HG03103 (cell line): ENCODE measurements at regions not wholly inside any gene's neighbourhood (a gene's known extent, or its start where the extent isn't known, plus 50 kb on each side); places are given as distances from the start of the nearest gene placed in this dataset.

ENCODE experiments used
- ATAC-seq: cut with Tn5 transposase; IDR thresholded peaks from one replicate; pipeline ENCODE4 v1.9.1; 2021; ENCODE audit warnings: low read depth; ENCODE audit not compliant: unreplicated experiment

DNA sequence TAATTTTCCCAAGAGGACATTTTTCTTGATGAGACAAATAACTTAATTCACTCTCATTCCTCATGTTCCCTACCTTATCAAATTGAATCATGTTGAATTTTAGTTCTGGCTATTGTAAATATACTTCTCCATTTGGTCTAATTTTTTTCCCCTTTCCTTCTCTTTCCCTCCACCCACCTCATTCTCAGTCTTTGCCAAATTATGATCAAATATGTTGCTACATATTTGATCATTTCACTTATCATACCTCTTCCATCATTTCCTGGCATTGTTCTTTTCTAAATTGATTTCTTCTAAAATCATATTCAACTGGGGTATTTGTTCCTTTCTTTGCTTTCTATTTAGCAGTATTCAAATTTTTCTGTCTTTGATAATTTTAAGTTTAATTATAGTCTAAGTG lies 52.3 kb downstream of the HDGFL1 start:
- no peak for ATAC-seq

DNA sequence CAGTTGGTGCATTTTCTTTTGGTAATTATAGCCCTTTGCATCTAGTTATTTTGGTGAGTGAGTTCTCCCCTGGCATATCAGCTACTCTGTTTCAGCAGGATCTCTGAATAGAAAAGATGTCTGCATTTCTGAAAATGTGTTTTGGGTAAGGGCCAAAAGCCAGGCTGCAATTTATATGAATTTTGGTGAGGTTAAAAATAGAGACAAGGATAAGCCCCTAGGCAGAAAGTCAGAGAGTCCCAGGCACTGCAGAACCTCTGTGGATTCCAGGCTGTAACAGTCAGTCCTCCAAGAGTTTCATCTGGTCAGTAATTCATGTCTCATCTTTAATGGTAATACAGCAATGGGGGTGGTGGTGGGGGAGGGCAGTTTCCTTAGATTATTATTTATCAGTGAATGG lies 53.0 kb downstream of the HDGFL1 start:
- no peak for ATAC-seq

DNA sequence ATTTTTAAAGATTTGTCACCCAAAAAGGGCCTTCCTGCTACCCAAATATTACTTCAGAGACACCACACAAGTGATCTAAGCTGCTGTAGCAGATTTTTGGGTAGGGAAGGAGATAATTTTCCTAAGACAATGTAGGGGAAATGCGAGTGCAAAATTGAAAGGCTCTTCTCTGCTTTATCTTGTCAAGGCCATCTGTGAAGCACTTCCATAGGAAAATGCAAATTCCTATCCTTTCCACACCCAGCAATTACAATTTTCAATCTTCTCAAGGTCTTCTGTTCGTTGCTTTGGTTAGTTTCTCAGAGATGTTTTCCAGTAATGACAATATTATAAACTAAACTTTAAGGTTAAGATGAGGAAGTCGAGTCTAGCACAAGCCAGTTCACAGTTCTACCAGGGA lies 53.4 kb downstream of the HDGFL1 start:
- no peak for ATAC-seq

DNA sequence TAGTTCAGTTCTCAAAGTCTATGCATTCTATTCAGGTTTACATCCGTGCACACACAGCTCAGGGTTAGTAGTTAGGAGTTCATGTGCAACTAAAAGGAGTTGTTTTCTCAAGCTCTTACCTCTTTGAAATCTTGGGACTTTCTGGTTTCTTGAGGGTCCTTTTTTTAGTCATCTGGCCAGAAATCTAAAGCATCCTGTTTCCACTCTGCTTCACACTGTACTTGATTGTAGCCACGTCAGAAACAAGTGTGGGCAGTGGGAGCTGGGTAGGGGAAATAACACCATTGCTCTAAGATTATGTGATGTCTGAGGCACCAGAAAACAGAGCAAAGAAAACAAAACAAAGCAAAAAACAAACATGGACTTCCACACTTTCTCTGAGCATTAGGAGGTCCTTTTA lies 58.3 kb downstream of the HDGFL1 start:
- no peak for ATAC-seq

DNA sequence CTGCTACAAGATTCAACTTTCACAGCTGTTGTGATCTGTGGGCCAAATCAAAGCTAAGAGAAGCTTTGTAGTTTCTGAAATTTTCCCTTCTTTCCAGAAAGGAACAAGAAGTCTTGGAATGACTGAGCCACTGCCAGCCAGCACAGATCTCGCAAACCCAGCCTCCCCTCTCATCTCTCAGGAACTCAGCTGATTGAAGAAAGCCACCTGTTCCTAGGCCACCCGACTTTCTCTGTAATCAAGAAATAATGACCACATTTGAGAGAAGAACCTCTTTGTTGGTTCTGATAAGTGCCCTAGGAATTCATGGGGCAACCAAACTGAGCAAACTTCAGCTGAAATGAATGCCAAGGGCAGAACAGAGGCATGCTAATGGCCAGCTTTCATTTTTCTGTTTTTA lies 61.7 kb downstream of the HDGFL1 start:
- no peak for ATAC-seq

DNA sequence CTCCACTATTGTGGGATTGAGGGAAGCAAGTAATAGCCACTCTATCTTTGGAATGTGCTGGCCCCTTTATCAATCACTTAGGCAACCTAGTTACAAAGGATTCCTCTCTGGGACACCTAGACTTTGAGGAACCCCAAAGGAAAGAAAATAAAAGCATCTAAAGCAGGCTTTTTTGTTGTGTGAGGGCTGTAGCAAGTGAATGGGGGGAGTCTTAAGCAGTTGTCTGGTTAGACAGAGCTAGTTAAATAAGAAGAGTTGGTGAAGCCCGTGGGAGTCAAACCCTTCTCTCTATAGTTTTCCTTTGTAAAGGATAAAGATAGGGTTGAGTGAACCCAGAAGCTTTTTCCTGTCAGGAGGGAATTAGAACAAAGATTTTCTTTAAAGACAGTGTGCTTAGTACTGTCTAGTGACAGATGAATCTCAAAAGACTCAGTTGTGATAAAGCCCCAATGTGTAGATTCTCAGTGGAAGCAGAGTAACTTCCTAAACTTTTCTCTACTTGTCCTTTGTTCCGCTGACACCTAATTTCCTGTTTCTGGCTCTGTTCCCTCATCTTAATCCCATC lies 63.3 kb downstream of the HDGFL1 start:
- ATAC-seq: no peak

DNA sequence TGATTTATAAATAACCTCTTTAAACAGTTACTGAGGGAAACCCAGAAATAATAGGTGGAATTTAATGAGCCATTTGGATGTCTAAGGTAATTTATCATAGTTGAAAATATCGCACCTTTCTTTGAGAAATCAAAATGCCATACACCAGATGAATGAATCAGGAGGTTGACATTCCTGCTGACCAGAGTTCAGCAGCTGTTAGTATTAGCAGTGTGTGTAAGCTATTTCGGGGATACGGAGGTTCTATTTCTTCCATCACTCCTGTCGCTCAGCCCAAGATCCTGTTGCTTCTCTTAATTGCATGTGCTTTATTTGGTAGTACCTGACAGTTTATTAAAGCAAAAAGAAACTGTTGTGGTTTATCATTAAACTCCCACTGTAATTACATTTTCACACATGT lies 67.1 kb downstream of the HDGFL1 start:
- no peak for ATAC-seq

DNA sequence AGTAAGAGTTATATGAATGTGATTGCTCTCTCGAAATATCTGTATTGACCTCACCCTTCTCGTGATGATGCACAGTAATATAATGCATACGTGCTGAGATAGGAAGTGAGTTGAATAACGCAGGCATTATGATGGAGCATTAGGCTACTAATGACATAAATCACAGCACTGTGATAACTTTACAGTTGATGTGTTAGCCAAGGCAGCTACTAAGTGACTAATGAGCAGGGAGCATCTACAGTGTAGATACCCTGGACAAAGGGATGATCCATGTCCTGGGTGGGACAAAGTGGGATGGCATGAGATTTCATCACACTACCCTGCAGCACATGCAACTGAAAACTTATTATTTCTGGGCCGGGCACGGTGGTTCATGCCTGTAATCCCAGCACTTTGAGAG lies 68.4 kb downstream of the HDGFL1 start:
- no peak for ATAC-seq

DNA sequence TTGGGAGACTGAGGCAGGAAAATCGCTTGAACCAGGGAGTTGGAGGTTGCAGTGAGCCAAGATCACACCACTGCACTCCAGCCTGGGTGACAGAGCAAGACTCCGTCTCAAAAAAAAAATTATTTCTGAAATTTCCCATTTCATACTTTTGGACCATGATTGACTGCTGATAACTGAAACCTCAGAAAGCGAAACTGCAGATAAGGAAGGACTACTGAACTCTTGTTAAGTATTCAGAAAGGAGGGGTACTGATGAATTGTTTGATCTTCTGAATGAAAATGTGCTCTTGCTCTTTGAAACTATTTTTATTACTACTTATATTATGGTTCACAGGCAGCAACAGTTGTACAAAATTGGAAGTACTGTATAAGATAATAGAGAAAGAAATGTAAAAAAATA lies 69.0 kb downstream of the HDGFL1 start:
- no peak for ATAC-seq

DNA sequence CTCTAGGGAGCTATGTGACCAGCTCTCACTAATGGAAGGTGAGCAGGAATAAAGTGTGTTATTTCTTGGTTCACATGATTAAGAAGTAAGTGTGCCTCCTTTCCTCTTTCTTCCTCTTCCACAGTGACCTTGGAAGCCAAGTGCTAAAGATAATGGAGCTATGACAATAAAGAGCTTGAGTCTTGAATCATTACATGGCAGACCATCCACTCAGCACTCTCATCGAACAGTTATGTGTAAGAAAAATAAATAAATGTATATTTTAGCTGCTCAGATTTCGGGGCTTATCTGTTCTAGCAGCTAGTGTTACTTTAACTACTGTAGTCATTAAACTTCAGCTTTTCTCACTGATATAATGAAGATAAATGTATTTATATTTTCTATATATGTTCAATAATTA lies 72.9 kb downstream of the HDGFL1 start:
- ATAC-seq: no peak

DNA sequence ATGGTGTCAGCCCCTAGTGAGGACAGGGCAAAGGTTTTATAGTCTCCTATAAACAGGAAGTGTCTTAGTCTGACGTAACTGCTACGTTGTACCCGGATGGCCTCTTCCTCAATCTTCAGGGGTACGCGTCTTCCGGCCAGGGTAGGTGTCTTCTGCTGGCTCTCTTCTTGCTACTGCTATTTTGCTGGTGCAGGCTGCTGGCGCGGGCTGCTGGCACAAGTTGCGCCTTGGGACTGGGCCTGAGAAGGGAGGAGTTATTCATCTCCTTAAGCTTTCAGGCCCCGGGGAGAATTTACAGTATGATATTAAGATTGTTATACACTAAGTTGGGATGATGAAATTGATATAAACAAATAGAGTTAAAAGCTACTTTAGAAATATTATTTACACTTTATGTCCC lies 74.4 kb downstream of the HDGFL1 start:
- no peak for ATAC-seq

DNA sequence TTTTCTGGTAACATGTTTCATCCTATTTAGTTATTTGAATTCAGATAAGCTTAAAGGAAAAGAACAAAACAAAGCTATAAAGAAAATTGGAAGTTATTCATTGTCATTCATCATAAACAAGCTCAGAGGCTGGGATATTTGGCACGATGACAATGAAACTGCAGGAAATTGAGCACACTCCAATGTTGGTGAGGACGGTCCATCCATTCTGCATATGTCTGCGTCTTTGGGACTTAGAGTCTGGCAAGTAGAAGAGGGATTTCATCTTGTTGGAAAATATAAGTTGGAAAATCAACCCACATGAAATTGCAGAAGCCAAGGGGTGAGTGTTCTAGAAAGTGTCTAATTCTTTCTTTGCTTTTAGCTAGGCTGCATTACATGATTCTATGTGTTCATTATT lies 78.4 kb downstream of the HDGFL1 start:
- ATAC-seq: no peak

DNA sequence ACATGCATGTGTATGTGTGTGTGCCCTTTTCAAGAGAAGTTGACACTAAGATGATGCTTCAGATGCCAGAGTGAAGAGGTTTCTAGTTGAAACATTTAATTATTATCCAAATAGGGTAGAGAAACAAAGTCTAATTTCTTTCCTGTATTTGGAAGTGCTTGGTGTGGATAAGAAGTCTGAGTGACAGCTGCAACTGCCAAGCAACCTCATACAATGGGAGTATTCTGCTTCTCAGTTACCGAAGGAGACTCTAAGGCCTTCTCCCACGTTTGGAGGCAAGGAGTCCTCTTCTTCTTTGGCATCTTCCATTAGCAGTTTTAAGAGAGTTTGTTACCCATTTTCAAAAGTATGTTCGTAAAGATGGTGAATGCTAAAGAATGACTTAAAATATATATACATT lies 82.4 kb downstream of the HDGFL1 start:
- ATAC-seq: no peak

DNA sequence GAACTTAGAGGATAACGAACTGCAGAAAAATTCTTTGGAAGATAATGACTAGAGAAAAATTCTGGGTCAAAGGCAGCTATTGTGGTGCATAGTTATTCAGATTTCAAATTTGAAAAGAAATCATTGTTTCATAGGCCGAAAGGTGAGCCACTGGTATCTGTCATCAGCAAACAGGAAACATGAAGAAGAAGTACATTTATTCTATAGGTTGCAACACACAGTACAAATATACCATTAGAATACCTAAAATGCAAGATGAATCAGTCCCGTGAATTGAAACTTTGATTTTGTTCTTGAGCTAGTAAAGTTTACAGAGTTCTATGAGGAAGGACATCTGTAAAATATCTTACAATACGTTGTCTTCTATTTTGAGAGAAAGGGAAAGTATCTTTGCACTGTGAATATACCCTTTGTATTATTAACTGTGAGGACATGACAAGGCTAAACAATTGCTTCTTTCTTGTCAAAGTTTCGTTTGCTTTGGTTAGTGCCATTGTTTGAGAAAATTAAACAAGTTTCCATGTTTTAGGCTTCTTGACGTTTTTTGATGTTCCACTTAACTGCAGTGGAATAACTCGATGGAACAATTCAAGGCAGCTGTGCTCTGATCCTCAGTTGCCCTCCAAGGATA lies 84.7 kb downstream of the HDGFL1 start:
- no peak for ATAC-seq

DNA sequence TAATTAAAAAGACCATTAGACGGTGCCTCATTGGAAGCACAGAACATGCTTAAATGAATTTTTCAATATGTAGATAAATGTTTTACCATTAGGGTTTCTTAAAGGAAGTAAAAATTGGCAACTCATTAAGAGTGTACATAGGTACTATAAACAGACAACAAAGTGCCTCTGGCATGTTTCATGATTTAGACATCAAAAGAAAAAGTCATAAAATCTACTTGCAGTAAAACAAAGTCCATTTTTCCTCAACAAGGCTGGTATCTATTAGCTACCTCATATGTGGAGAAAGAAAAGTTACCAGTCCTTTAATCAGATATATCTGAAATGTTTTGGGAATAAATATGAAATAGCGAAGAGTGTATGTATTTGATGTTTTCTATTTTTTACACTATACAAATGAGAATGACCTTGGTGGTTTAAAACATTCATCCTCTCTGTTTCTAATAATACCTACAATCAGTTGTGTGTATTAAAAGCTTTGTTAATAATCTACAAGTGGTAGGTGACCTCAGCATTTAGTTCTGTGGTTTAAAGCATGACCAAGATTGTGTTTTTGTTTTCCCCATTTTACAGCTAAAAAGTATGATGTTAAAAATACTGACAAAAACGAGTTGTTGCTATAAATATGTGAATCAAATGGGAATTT lies 87.5 kb downstream of the HDGFL1 start:
- ATAC-seq: no peak

DNA sequence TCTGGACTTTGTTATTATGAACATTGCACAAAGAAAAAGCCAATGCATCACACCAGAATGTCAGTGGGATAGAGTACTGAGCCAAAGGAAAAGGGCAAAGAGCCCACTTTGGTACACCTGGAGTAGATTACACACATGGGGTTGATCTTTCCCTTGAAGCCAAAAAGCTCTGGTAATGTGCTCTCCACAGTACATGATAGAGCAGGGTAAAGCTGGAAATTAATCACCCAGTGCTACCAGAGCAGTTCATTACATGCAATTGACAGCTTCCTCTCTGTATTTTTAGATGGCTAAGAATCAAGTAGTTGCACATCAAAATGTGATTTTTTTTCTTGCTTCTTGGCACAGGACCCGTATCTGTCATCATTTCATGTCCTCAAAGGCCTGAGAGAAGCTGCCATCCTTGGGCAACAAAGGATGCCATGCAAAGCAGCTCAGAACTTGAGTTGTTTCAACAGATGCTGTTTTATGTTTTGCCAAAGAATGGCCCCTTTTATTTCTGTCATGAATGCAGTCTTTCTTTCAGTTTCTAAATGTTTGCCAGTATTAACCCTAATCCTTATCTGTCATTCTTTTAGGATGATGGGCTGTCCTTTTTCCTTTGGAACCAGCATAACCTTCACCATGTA lies 88.1 kb downstream of the HDGFL1 start:
- no peak for ATAC-seq

DNA sequence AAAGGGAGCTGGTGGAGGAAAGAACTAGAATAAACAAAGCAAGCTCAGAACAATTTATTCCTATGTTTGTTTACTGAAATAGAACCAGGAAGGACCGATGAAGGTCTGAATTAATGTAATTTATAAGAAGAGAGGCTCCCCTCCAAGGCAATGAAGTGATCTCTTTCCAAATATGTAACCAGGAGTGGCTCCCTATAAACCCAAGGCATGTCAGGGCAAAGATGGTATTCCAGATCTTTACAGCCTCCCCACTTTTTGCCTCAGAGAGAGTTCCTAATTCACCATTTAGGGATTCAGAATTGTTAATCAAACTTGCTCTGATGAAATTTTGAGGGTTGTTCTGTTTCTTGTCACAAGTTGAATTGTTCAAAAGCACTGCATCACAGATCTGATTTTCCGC lies 88.8 kb downstream of the HDGFL1 start:
- ATAC-seq: no peak

DNA sequence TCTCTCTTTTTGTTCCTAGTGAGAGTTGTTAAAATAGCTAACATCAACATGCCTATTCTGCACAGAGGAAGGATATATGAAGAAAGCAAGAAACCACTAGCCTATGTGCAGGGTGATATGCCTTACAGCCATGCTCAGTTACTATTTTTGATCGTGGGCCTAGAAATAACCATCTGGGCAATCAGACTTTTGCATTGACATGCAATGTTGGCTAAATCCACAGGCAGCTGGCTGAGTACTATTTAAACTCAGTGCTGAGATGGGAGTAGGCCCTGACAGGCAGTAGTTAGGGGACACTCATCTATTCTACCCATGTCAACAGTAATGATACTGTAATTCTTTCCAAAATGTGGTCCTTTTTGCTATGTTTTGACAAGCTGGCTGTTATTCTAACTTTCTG lies 89.6 kb downstream of the HDGFL1 start:
- no peak for ATAC-seq

DNA sequence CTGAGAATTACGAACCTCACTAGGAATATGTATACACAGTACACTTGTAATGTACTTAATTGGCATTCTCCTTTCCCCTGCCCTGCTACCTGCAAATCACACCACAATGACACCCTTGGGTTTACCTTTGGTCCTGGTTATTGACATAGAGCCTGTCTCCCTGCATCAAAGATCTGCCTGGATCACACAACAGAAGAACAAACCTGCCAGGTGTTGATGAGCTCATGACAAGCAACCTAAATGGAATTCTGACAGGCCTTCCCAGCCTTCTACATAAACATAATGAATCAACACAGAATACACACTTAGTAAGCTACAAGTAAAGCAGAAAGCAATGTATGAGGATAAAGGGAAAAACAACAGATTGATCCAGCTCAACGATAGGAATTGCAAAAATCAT lies 95.6 kb downstream of the HDGFL1 start:
- no peak for ATAC-seq

DNA sequence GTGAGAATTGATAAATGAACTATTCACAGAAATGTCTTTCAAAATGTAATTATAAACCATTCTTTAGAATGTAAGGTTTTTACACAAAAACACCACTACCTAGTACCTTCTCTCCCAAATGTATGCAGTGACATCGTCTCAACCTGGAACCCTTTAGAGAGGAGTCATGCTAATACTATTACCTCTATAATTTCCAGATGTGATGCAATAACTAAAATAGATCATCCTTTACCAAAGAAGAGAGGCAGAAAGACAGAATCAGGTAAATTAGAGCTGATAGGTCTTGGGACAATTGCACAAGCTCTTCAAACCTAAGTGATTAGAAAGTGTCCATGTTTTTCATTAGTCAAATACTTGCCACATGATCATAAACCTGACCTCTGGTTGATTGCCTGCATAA lies 96.7 kb downstream of the HDGFL1 start:
- no peak for ATAC-seq

DNA sequence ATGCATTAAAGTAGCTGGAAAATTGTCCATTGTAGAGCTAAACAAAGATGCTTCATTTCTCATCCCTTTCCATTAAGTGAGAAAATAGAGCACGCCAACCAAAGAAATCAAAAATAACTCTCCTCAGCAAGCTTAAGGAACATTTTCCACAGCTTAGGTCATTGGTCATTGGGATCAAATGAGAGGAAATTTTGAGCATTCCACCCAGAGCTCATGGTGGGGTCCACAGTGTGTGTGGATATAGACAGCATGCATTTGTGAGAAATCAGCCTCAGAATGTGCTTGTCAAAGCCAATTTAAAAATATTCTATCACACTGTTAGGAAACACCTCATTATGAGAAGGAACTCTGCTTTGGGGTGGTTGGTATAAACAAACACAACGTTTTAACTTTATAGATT lies 97.2 kb downstream of the HDGFL1 start:
- no peak for ATAC-seq

DNA sequence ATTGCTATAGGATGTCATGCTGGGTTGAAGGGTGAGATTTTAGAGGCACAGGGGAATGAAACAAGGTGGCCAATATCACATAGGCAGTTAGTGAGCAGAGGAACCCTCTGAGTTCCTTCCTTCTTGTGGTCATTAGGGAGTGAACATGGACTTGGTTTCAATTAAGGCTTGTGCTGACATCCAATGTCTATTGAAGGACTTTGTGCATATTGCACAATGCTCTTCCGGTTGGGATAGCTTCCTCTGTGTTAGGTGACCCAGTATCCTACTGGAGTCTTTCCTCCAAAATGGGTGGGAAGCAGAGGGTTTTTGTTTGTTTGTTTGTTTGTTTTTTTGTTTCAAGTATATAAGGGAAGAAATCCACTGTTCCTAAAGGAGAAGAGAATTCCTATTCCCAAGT lies 98.5 kb downstream of the HDGFL1 start:
- no peak for ATAC-seq
